Neural crest cell (in vitro differentiated cells): ENCODE measurements at regions not wholly inside any gene's neighbourhood (a gene's known extent, or its start where the extent isn't known, plus 50 kb on each side); places are given as distances from the start of the nearest gene placed in this dataset.

Experiments
- DNase-seq: peaks from one replicate; pipeline ENCODE4 v3.0.0; 2021; ENCODE audit warnings: low read depth, mixed read lengths, low spot score
- H3K27ac Mint-ChIP-seq: one replicate; pipeline ENCODE4 v1.8.0; 2021; ENCODE audit warnings: mild to moderate bottlenecking, mixed read lengths; ENCODE audit not compliant: unreplicated experiment
- H3K27me3 Mint-ChIP-seq: 2 replicates; pipeline ENCODE4 v1.8.0; 2021; ENCODE audit warnings: low read depth, mild to moderate bottlenecking, mixed read lengths
- H3K36me3 Mint-ChIP-seq: 2 replicates; pipeline ENCODE4 v1.8.0; 2021; ENCODE audit warnings: low read depth, mild to moderate bottlenecking, mixed read lengths
- H3K4me1 Mint-ChIP-seq: 2 replicates; pipeline ENCODE4 v1.8.0; 2021; ENCODE audit warnings: mixed read lengths
- H3K4me3 Mint-ChIP-seq: one replicate; pipeline ENCODE4 v1.8.0; 2021; ENCODE audit warnings: mild to moderate bottlenecking, mixed read lengths
- H3K9me3 Mint-ChIP-seq: 2 replicates; pipeline ENCODE4 v1.8.0; 2021; ENCODE audit warnings: mixed read lengths
- TF ChIP-seq, protein P1 (sequence below): fragments of 200-600 bp; sonication (generic); conservative IDR thresholded peaks from 2 replicates; pipeline ENCODE4 v1.5.0; 2021; ENCODE audit warnings: antibody characterized with exemption, mild to moderate bottlenecking

DNA sequence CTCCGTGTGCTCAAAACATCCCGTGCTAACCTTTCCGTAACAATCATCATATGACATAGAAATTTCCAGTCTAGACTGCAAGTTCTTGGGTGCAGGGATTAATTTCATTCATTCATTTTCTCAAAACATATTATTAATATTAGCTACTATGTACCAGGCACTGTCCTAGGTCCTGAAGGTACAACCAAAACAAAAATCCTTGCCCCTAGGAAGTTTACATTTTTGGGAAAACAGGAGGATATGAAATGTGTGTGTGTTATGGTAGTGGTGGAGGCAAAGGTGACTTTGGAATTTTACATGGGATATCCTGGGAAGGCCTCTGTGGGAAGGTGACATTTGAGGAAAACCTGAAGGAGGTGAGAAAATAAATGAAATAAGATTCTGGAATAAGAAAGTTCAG is 222.6 kb downstream of the LRRC3B start:
- Mint-ChIP-seq H3K9me3 (no peaks in the 10 kb centered on the region), H3K27ac (no peak overlapping the region), H3K27me3 (no peaks in the 10 kb centered on the region), H3K4me3 (no peak overlapping the region), H3K4me1 (peaks cover 10% of the 10 kb centered on the region), H3K36me3 (no peaks in the 10 kb centered on the region)
- no peak for DNase-seq
- TF ChIP-seq, protein P1, sequence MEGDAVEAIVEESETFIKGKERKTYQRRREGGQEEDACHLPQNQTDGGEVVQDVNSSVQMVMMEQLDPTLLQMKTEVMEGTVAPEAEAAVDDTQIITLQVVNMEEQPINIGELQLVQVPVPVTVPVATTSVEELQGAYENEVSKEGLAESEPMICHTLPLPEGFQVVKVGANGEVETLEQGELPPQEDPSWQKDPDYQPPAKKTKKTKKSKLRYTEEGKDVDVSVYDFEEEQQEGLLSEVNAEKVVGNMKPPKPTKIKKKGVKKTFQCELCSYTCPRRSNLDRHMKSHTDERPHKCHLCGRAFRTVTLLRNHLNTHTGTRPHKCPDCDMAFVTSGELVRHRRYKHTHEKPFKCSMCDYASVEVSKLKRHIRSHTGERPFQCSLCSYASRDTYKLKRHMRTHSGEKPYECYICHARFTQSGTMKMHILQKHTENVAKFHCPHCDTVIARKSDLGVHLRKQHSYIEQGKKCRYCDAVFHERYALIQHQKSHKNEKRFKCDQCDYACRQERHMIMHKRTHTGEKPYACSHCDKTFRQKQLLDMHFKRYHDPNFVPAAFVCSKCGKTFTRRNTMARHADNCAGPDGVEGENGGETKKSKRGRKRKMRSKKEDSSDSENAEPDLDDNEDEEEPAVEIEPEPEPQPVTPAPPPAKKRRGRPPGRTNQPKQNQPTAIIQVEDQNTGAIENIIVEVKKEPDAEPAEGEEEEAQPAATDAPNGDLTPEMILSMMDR: no peak

DNA sequence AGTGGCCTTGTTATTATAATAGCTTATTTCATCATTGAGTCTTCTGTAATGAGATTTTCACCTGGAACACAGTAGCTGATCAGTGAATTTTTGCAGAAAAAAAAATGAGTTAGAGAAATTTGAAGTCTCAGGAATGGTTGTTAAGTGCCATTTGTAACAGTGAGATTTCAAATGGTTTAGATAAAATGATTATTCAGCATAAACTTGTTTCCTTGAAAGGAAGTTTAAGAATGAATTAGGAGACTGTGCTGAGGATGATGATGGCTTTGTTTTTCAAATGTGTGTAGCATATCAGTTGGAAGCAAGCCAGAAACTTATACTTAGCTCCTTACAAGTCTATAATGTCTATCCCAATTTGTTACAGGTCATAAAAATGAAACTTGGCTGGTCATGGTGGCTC is 225.1 kb downstream of the LRRC3B start:
- TF ChIP-seq, protein P1: no peak
- no peak for DNase-seq
- H3K27me3 Mint-ChIP-seq: no peaks in the 10 kb centered on the region

DNA sequence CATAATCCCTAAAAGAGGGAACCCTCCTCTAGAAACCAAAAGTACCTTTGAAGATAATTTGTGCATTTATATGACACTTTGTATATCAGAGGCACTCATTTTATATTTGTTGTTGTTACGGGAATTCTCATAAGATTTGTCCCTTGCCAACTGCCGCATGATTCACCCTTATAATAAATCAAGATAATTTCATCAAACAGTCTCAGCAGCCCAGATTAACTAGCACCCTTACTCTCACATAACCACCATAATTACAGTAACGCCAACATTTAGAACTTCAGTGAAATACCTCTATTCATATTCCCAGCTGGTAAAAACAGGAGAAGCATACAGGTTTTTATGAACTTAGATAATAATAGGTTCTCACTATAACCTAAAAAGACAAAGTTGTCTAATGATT is 271.9 kb downstream of the LRRC3B start:
- Mint-ChIP-seq H3K4me3 (no peak overlapping the region), H3K27ac (no peak overlapping the region), H3K27me3 (no peaks in the 10 kb centered on the region), H3K4me1 (no peaks in the 10 kb centered on the region), H3K36me3 (no peaks in the 10 kb centered on the region), H3K9me3 (peaks cover 3% of the 10 kb centered on the region)
- DNase-seq: no peak
- TF ChIP-seq, protein P1: no peak

More for the DNA sequence above, 225.1 kb downstream of the LRRC3B start:
- H3K4me3 Mint-ChIP-seq: no peak overlapping the region
- no peaks in the 10 kb centered on the region for H3K4me1 Mint-ChIP-seq
- H3K36me3 Mint-ChIP-seq: no peaks in the 10 kb centered on the region
- no peaks in the 10 kb centered on the region for H3K9me3 Mint-ChIP-seq
- no peak overlapping the region for H3K27ac Mint-ChIP-seq

DNA sequence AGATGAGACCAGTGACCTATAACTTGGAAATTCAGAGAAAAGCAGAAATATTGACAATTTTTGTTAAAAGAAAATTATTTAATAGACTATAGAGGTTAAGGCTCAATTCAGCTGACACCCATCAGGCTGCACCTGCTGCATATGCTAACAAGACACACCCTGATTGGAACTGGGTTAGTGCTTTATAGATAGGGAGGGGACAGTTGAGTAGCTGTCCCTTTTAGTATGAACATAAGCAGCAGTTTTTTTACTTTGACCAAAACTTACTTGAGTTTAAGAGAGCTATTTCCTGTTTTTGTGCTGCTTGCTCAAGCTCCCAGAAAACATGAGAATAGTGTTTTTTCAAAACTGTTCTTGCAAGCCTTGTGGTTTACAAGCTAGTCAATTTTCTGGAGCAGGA is 292.6 kb downstream of the LRRC3B start:
- H3K9me3 Mint-ChIP-seq: peaks cover under 1% of the 10 kb centered on the region
- no peak overlapping the region for H3K27ac Mint-ChIP-seq
- no peak overlapping the region for H3K4me3 Mint-ChIP-seq
- H3K27me3 Mint-ChIP-seq: no peaks in the 10 kb centered on the region
- H3K4me1 Mint-ChIP-seq: no peaks in the 10 kb centered on the region
- no peaks in the 10 kb centered on the region for H3K36me3 Mint-ChIP-seq
- DNase-seq: no peak
- TF ChIP-seq, protein P1: no peak

DNA sequence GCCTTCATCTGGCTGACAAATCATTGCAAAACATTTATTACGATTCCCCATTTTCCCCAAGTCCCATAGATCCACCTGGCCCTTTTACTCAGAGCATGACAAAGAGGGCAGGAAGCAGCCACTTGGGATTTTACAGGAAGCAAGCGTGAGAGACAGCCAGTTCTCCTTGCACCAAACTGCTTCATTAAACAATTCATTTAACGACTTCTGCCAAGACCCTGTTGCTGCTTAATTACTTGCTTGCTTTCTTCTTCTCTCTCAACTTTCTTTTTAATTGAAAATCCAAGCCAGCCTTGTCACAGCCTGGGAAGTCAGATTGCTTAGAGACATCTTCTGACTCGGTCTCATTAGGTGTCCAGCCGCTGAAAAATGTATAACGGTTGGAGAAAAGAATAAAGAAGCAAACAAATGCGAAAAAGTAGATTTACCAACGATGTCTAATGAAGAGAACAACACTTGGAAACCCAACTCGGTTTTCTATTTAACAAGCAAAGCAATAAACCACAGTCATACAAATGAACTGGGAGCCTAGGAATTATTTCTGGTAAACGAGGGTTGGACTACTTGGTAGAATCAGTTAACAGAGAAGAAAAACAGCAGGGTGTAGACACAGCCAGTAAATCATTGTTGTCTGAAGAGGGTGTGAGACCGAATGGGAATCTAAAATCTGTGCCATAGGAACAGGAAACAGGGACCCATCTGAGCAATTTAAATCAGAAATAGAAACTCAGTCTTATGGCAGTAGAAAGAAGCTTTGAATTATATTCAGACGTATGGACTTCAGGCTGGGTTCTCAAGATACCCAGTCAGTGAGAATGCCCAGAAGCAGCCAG is 298.3 kb downstream of the LRRC3B start:
- Mint-ChIP-seq H3K27ac (no peak overlapping the region), H3K4me3 (no peak overlapping the region), H3K9me3 (peaks cover 6% of the 10 kb centered on the region), H3K4me1 (peaks cover 13% of the 10 kb centered on the region), H3K27me3 (no peaks in the 10 kb centered on the region), H3K36me3 (no peaks in the 10 kb centered on the region)
- no peak for DNase-seq
- TF ChIP-seq, protein P1: no peak
